ENCODE measurements at regions not wholly inside any gene's neighbourhood (a gene's known extent, or its start where the extent isn't known, plus 50 kb on each side); places are given as distances from the start of the nearest gene placed in this dataset.

- DNase-seq: no peak
Measured at GRCh38 chr6:129778793-129779192, 68.8 kb upstream of the ARHGAP18 start.

GRCh38 chr6:129777371-129777770 is 67.4 kb upstream of the ARHGAP18 start:
- no peak for DNase-seq

DNA sequence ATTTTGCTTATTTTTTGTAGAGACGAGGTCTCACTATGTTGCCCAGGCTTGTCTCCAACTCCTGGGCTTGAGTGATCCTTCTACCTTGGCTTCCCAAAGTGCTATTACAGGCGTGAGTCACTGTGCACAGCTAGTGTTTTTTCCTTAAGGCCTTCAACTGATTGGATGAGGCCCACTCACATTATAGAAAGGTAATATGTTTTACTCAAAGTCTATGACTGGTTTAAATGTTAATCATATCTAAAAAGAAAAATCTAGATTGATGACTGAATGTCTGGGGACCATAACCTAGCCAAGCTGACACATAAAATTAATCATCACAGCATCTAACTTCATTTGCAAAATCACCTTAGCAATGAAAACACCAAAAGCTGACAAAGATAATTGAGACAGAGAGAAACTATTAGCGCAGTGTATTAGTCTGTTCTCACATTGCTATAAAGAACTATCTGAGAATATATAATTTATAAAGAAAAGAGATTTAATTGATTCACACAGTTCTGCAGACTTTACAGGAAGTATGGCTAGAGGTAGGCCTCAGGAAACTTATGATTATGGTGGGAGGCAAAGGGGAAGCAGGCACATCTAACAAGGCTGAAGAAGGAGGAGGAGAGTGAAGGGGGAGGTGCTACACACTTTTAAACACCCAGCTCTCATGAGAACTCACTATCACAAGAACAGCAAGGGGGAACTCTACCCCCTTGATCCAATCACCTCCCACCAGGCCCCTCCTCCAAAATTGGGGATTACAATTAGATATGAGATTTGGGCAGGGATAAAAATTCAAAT is 66.8 kb upstream of the ARHGAP18 start:
- no peak for DNase-seq

DNA sequence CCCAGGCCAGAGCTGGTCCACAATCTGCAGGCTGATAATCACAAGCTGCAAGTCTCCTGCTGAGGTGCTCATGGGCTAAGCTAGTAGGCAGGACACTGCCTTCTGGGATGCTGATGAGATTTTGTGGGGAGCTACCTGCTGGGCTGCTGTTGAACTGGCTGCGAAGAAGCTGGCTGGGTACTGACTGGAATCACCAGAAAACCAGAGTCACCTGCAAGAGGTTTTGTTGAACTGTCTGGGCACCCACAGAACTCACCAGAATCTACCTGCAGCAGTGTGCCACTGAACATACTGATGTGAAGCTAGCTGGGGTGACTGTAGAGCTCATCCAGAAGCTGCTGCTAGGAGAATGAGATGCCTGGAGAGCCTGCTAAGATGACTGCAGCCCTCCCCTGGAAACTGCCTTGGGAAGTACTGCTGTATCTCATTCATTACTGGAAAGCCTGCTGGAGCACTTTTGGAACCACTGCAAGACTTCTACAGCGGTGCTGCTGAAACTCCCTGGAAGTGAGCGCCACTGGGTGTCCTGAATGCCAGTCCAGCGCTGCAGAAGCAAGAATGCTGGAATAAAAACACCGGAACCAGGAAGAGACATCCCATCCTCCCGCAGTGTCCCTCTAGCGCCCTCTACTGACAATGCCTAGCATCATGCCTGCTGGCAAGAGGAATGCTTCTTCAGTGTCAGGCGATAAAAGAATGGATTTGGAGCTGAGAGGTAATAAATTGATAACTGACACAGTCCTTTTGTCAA is 64.9 kb upstream of the ARHGAP18 start:
- peak; percentile 78 for DNase-seq

- no peak for DNase-seq
Measured at GRCh38 chr6:129773304-129773703, 63.3 kb upstream of the ARHGAP18 start.

DNA sequence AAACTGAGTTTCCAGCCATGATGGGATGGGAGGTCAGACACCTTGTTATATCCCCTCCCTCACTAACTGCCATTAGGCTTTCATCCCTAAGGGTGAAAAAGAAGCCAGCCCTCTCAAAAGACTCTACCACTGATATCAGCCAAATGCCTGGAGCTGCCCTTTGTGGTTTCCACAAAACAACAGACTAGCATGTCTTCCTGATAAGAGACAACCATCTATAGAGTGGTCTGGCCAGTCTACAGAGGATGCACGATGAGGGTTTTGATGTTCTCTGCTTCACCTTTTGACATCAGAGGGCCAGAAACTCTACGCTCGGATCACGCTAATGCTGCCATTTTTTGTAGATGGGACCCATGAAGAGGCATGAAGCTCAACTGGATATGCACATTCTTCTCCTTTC is 61.7 kb upstream of the ARHGAP18 start:
- DNase-seq: no peak

- peak; percentile 57 for DNase-seq
Measured at GRCh38 chr6:129767776-129768485, 58.0 kb upstream of the ARHGAP18 start.

GRCh38 chr6:129766959-129767728 is 57.2 kb upstream of the ARHGAP18 start:
- DNase-seq: peak; percentile 67

DNA sequence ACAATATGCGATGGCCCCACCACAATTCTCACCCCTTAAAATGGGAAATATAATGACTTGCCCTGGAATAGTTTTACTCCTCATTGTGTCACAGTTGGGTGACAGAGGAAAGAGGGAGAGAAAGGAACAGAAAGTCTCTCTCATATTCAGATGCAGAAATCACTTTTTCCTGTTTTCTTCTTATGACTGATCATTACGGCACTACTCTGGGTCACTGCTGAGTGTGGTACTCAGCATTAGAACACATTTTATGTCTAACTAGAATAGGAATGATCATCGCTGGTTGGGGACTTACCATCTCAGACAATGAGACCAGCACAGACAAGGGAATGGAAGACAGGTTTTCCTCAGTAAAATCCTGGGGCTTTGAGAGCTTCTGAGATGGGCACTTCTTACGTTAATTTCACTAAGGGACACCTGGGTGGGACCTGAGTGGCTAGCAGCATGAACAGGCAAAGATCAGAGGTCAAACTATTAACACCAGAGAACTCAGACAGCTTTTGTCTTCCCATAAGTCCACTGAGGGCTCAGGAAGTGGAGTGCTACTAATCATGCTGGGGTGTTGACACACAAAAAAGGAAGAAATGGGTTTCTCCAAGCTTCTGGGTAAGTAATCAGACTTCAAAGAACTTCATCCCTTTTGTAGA is 54.9 kb upstream of the ARHGAP18 start:
- DNase-seq: no peak

DNA sequence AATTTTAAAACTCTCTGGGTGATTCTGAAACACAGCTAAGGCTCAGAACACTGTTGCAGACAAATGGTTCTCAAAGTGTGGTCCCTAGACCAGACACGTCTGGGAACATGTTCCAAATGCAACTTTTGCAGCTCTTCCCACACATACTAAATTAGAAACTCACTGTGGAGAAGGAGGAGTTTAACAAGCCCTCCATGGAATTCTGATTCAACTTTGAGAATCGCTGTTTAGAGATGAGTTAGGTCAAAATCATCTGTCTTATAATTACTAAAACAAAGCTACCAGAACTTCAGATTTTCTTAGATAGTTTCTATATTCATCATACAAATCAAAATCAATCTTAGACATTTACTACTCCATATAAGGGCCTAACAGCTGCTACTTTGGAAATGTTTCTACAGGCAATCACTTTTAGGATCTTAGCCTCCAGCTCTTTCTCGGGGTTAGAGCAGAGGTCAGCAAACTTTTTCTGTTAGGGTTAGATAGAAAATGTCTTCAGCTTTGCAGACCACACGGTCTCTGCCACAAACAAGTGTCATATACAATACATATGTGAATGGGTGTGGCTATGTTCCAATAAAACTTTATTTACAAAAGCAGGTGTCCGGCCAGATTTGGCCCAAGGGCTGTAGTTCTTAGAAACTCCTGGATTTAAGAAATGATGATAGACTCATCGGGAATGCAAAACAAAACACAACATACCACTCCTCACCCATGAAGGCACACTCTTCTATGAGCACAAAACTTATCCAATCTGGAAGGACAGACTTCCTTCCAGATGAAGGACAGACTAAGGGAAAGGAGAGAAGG is 50.0 kb upstream of the ARHGAP18 start:
- peak; percentile 68 for DNase-seq
